Stimulated activated CD4-positive, alpha-beta T cell treated with anti-CD3 and anti-CD28 coated beads, Interleukin-15, amount 100 ng/mL, for 48 hours (primary cell): ENCODE measurements at regions not wholly inside any gene's neighbourhood (a gene's known extent, or its start where the extent isn't known, plus 50 kb on each side); places are given as distances from the start of the nearest gene placed in this dataset.

Source experiments
- DNase-seq, 2 donors: peaks; one replicate each; pipeline ENCODE4 v3.0.0-alpha.2; 2020; ENCODE audit warnings: low read depth in 2 of 2

GRCh38 chr2:12254280-12254860 is 462.4 kb upstream of the TRIB2 start:
- DNase-seq, result no peak

- DNase-seq, result no peak
Observed at GRCh38 chr2:12256206-12256605, 460.5 kb upstream of the TRIB2 start.

GRCh38 chr2:12257476-12257875 is 459.3 kb upstream of the TRIB2 start:
- no peak for DNase-seq

GRCh38 chr2:12259493-12259892 is 457.2 kb upstream of the TRIB2 start:
- no peak for DNase-seq

- no peak for DNase-seq
Observed at GRCh38 chr2:12261986-12262680, 454.6 kb upstream of the TRIB2 start.

- DNase-seq, result no peak
Observed at GRCh38 chr2:12262681-12263436, 453.9 kb upstream of the TRIB2 start.

- DNase-seq, result no peak
Observed at GRCh38 chr2:12263730-12264129, 453.0 kb upstream of the TRIB2 start.

GRCh38 chr2:12264146-12264545 is 452.6 kb upstream of the TRIB2 start:
- DNase-seq, result no peak

- DNase-seq, result no peak
Observed at GRCh38 chr2:12265646-12266045, 451.1 kb upstream of the TRIB2 start.

- DNase-seq, result no peak
Observed at GRCh38 chr2:12267042-12267441, 449.7 kb upstream of the TRIB2 start.

- no peak for DNase-seq
Observed at GRCh38 chr2:12269041-12269972, 447.4 kb upstream of the TRIB2 start.

- DNase-seq, result peak; percentile 7 to 9
Observed at GRCh38 chr2:12270876-12271588, 445.7 kb upstream of the TRIB2 start.

- DNase-seq, result no peak
Observed at GRCh38 chr2:12271589-12271984, 445.1 kb upstream of the TRIB2 start.

GRCh38 chr2:12273111-12273510 is 443.6 kb upstream of the TRIB2 start:
- no peak for DNase-seq

GRCh38 chr2:12274591-12274990 is 442.1 kb upstream of the TRIB2 start:
- DNase-seq, result no peak

- DNase-seq, result no peak
Observed at GRCh38 chr2:12277241-12278034, 439.3 kb upstream of the TRIB2 start.

- no peak for DNase-seq
Observed at GRCh38 chr2:12278217-12278750, 438.5 kb upstream of the TRIB2 start.

GRCh38 chr2:12282780-12283695 is 433.7 kb upstream of the TRIB2 start:
- DNase-seq, result no peak

- DNase-seq, result no peak
Observed at GRCh38 chr2:12284037-12284436, 432.7 kb upstream of the TRIB2 start.
